DMS153 (cell line): ENCODE measurements at regions not wholly inside any gene's neighbourhood (a gene's known extent, or its start where the extent isn't known, plus 50 kb on each side); places are given as distances from the start of the nearest gene placed in this dataset.

ENCODE experiments used
- DNase-seq: peaks from one replicate; lab custom pipeline; 2025; lab: John Stamatoyannopoulos, UW

DNA sequence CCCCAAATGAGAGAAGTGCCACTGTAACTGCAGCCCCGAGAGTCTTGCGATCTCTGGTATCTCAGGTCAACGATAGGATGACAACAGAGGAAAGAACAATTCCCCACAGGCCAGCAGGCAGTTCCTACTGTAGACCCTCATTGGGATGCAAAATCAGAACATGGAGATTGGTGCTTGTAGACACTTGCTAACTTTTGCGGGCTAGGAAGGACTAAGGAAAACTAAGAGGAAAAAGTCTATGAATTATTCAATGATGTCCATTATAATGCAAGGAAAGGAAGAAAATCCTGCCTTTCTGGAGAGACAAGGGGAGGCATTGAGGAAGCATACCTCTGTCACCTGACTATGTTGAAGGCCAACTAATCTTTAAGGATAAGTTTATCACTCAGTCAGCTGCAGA lies 51.9 kb upstream of the CWC22 start:
- DNase-seq, result no peak

GRCh38 chr2:180057706-180058412 lies 50.8 kb upstream of the CWC22 start:
- no peak for DNase-seq
